ENCODE measurements at regions not wholly inside any gene's neighbourhood (a gene's known extent, or its start where the extent isn't known, plus 50 kb on each side); places are given as distances from the start of the nearest gene placed in this dataset.

GRCh38 chr1:166237675-166238074 lies 70.9 kb upstream of the FAM78B start:
- TF ChIP-seq CTCF (conservative IDR thresholded peaks at IDR 0.05): no peak
- TF ChIP-seq EZH2 (IDR thresholded peaks at IDR 0.05; ENCODE audit: low read depth): no peak
